GM19099 (cell line): ENCODE measurements at regions not wholly inside any gene's neighbourhood (a gene's known extent, or its start where the extent isn't known, plus 50 kb on each side); places are given as distances from the start of the nearest gene placed in this dataset.

Experiments used
- POLR2A ChIP-seq: IDR thresholded peaks from 3 replicates; pipeline ENCODE4 v1.6.1; 2011; ENCODE audit warnings: low read depth; ENCODE audit not compliant: insufficient read length; ENCODE audit errors: extremely low read depth

GRCh38 chr1:168819668-168820067, 90.7 kb upstream of the DPT start:
- TF ChIP-seq POLR2A: no peak

- TF ChIP-seq POLR2A: no peak
Measured at GRCh38 chr1:168821434-168821833, 92.4 kb upstream of the DPT start.

GRCh38 chr1:168822911-168823310, 93.9 kb upstream of the DPT start:
- TF ChIP-seq POLR2A: no peak

GRCh38 chr1:168823988-168824387, 95.0 kb upstream of the DPT start:
- no peak for TF ChIP-seq POLR2A

GRCh38 chr1:168824418-168825065, 95.5 kb upstream of the DPT start:
- TF ChIP-seq POLR2A: no peak

- TF ChIP-seq POLR2A: no peak
Measured at GRCh38 chr1:168825129-168825528, 96.1 kb upstream of the DPT start.

- TF ChIP-seq POLR2A: no peak
Measured at GRCh38 chr1:168825820-168826219, 96.8 kb upstream of the DPT start.

GRCh38 chr1:168826269-168826668, 97.3 kb upstream of the DPT start:
- no peak for TF ChIP-seq POLR2A

- no peak for TF ChIP-seq POLR2A
Measured at GRCh38 chr1:168827557-168827956, 98.6 kb upstream of the DPT start.

GRCh38 chr1:168829876-168830275, 100.9 kb upstream of the DPT start:
- no peak for TF ChIP-seq POLR2A

- no peak for TF ChIP-seq POLR2A
Measured at GRCh38 chr1:168830562-168830961, 101.6 kb upstream of the DPT start.

- TF ChIP-seq POLR2A: no peak
Measured at GRCh38 chr1:168832661-168833060, 103.7 kb upstream of the DPT start.

- no peak for TF ChIP-seq POLR2A
Measured at GRCh38 chr1:168833362-168833761, 104.4 kb upstream of the DPT start.

- TF ChIP-seq POLR2A: no peak
Measured at GRCh38 chr1:168833801-168834224, 104.8 kb upstream of the DPT start.

GRCh38 chr1:168834225-168834872, 105.3 kb upstream of the DPT start:
- TF ChIP-seq POLR2A: no peak

GRCh38 chr1:168835176-168835575, 106.2 kb upstream of the DPT start:
- no peak for TF ChIP-seq POLR2A

GRCh38 chr1:168835791-168836190, 106.8 kb upstream of the DPT start:
- TF ChIP-seq POLR2A: no peak
